ENCODE measurements at regions not wholly inside any gene's neighbourhood (a gene's known extent, or its start where the extent isn't known, plus 50 kb on each side); places are given as distances from the start of the nearest gene placed in this dataset.

DNA sequence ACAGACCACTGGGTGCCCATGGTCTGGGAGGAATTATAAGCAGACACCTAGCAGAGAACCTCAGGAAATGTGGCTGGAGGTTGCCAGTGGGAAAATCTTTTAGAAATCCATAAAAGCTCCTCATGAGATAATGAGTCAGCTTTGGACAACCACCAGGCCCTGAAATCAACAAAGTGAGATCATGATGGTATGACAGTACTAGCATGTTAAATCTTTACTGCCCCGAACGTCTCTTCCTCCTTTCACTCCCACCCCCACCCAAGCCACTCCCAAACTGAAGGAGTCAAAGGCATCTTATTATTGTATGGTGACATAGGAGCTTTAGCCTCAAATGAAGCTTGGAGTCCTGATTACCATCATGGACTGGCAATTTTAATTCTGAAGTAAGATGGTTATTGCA lies 240.0 kb downstream of the DIO2 start:
- no peak overlapping the region for H3K27ac Mint-ChIP-seq
- no peaks in the 10 kb centered on the region for H3K9me3 Mint-ChIP-seq
- H3K9ac ChIP-seq, result no peak overlapping the region
- H3F3A ChIP-seq (ENCODE audit: low read depth), result no peaks in the 10 kb centered on the region
- H3K4me1 ChIP-seq, result no peaks in the 10 kb centered on the region
- H2AFZ ChIP-seq (replicated peaks), result no peak overlapping the region
- no peaks in the 10 kb centered on the region for H3K27me3 ChIP-seq
- H3K27ac ChIP-seq, result no peak overlapping the region
- DNase-seq (ENCODE audit: low spot score), result no peak
- no peaks in the 10 kb centered on the region for H3K36me3 ChIP-seq
- H3K4me3 Mint-ChIP-seq, result no peak overlapping the region
- H3K4me1 Mint-ChIP-seq, result peaks cover 13% of the 10 kb centered on the region
- H3K4me2 ChIP-seq, result no peak overlapping the region
- H3K9me3 ChIP-seq (ENCODE audit: low read depth), result no peaks in the 10 kb centered on the region
- H3K36me3 Mint-ChIP-seq, result no peaks in the 10 kb centered on the region
- no peaks in the 10 kb centered on the region for H3K79me2 ChIP-seq (ENCODE audit: low read depth)
- H4K20me1 ChIP-seq (ENCODE audit: low read depth), result no peaks in the 10 kb centered on the region
- H3K27me3 Mint-ChIP-seq (ENCODE audit: insufficient read depth, low read depth), result no peaks in the 10 kb centered on the region
- H3K4me3 ChIP-seq, result no peak overlapping the region
- TF ChIP-seq, protein P1, sequence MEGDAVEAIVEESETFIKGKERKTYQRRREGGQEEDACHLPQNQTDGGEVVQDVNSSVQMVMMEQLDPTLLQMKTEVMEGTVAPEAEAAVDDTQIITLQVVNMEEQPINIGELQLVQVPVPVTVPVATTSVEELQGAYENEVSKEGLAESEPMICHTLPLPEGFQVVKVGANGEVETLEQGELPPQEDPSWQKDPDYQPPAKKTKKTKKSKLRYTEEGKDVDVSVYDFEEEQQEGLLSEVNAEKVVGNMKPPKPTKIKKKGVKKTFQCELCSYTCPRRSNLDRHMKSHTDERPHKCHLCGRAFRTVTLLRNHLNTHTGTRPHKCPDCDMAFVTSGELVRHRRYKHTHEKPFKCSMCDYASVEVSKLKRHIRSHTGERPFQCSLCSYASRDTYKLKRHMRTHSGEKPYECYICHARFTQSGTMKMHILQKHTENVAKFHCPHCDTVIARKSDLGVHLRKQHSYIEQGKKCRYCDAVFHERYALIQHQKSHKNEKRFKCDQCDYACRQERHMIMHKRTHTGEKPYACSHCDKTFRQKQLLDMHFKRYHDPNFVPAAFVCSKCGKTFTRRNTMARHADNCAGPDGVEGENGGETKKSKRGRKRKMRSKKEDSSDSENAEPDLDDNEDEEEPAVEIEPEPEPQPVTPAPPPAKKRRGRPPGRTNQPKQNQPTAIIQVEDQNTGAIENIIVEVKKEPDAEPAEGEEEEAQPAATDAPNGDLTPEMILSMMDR (IDR thresholded peaks at IDR 0.05), result no peak
- TF ChIP-seq EZH2phosphoT487 (IDR thresholded peaks at IDR 0.05), result no peak
- TF ChIP-seq EZH2 (IDR thresholded peaks at IDR 0.05), result no peak

DNA sequence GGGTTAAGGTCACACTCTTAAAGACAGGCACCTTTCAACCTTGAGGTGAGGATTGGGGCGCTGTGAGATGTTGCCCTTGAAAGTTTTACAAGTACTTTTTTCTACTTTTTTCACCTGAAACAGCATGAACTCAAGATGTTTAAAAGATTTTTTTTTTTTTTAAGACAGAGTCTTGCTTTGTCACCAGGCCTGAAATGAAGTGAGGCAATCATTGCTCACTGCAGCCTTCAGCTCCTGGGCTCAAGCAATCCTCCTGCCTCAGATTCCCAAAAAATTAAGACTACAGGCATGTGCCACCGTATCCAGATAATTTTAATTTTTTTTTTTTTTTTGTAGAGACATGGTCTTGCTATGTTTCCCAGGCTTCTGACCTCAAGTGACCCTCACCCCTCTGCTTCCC lies 243.9 kb downstream of the DIO2 start:
- Histone ChIP-seq H3K9me3 (ENCODE audit: low read depth) (no peaks in the 10 kb centered on the region), H3K27me3 (no peaks in the 10 kb centered on the region), H4K20me1 (ENCODE audit: low read depth) (no peaks in the 10 kb centered on the region), H3F3A (ENCODE audit: low read depth) (no peaks in the 10 kb centered on the region), H3K4me3 (no peak overlapping the region), H3K27ac (no peak overlapping the region), H3K9ac (no peak overlapping the region), H3K36me3 (no peaks in the 10 kb centered on the region), H3K4me1 (no peaks in the 10 kb centered on the region), H3K4me2 (no peak overlapping the region), H3K79me2 (ENCODE audit: low read depth) (no peaks in the 10 kb centered on the region), H2AFZ (replicated peaks) (no peak overlapping the region)
- H3K27me3 Mint-ChIP-seq (ENCODE audit: insufficient read depth, low read depth), result no peaks in the 10 kb centered on the region
- peaks cover 13% of the 10 kb centered on the region for H3K4me1 Mint-ChIP-seq
- no peak for DNase-seq (ENCODE audit: low spot score)
- no peak overlapping the region for H3K27ac Mint-ChIP-seq
- TF ChIP-seq EZH2 (IDR thresholded peaks at IDR 0.05), result no peak
- TF ChIP-seq, protein P1 (IDR thresholded peaks at IDR 0.05), result no peak
- TF ChIP-seq EZH2phosphoT487 (IDR thresholded peaks at IDR 0.05), result no peak
- H3K9me3 Mint-ChIP-seq, result no peaks in the 10 kb centered on the region
- no peaks in the 10 kb centered on the region for H3K36me3 Mint-ChIP-seq
- no peak overlapping the region for H3K4me3 Mint-ChIP-seq

DNA sequence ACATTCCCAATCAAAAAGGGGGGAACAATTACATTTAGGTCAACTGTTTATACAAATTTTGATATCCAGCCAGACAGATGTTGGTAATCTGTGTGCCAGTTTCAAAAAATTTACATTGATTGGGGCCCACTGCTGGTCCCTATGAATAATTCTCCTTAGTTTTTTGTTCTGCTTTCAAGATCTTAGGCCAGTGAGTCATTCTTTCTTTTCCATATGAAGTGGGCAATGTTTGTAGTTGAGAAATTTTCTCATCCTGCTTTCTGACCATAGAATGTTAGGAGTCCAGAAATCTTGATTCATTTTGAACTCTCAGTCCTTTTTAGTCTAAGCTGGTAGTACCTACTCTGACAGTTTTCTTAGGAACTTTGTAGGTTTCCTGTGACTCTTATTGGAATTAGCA lies 244.3 kb downstream of the DIO2 start:
- H3K9me3 ChIP-seq (ENCODE audit: low read depth), result no peaks in the 10 kb centered on the region
- no peak for DNase-seq (ENCODE audit: low spot score)
- no peak overlapping the region for H2AFZ ChIP-seq (replicated peaks)
- no peaks in the 10 kb centered on the region for H3K79me2 ChIP-seq (ENCODE audit: low read depth)
- TF ChIP-seq, protein P1 (IDR thresholded peaks at IDR 0.05), result no peak
- TF ChIP-seq EZH2phosphoT487 (IDR thresholded peaks at IDR 0.05) (no peak), EZH2 (IDR thresholded peaks at IDR 0.05) (no peak)
- no peak overlapping the region for H3K27ac Mint-ChIP-seq
- H3K27ac ChIP-seq, result no peak overlapping the region
- no peaks in the 10 kb centered on the region for H3K36me3 ChIP-seq
- no peaks in the 10 kb centered on the region for H4K20me1 ChIP-seq (ENCODE audit: low read depth)
- H3K4me2 ChIP-seq, result no peak overlapping the region
- no peak overlapping the region for H3K9ac ChIP-seq
- H3K9me3 Mint-ChIP-seq, result no peaks in the 10 kb centered on the region
- no peaks in the 10 kb centered on the region for H3K36me3 Mint-ChIP-seq
- H3K4me3 ChIP-seq, result no peak overlapping the region
- H3K4me1 Mint-ChIP-seq, result peaks cover 13% of the 10 kb centered on the region
- no peaks in the 10 kb centered on the region for H3F3A ChIP-seq (ENCODE audit: low read depth)
- H3K27me3 Mint-ChIP-seq (ENCODE audit: insufficient read depth, low read depth), result no peaks in the 10 kb centered on the region
- H3K4me1 ChIP-seq, result no peaks in the 10 kb centered on the region
- H3K27me3 ChIP-seq, result no peaks in the 10 kb centered on the region
- H3K4me3 Mint-ChIP-seq, result no peak overlapping the region

DNA sequence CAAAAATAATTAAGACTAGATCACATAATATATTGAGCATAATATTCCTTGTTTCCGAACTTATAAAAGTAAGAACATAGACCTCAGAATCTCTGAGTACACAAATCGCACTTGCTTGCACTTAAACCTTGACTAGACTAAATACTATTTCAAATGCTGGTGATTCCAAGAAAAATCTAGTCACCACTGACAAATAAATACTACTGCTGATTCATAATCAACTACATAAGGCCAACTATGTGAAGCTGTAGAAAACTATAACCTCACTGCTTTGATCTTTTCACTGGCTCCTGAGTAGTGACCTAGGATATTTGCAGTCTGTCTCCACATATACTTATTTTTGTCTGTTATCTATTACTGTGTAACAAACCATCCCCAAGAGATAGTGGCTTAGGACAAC lies 245.4 kb downstream of the DIO2 start:
- Histone ChIP-seq H3K4me2 (no peak overlapping the region), H3K79me2 (ENCODE audit: low read depth) (no peaks in the 10 kb centered on the region), H3K27me3 (no peaks in the 10 kb centered on the region), H3K4me3 (no peak overlapping the region), H2AFZ (replicated peaks) (no peak overlapping the region), H3K27ac (no peak overlapping the region), H3K9ac (no peak overlapping the region), H3K4me1 (no peaks in the 10 kb centered on the region), H3F3A (ENCODE audit: low read depth) (no peaks in the 10 kb centered on the region), H3K36me3 (no peaks in the 10 kb centered on the region), H3K9me3 (ENCODE audit: low read depth) (no peaks in the 10 kb centered on the region), H4K20me1 (ENCODE audit: low read depth) (no peaks in the 10 kb centered on the region)
- Mint-ChIP-seq H3K27me3 (ENCODE audit: insufficient read depth, low read depth) (no peaks in the 10 kb centered on the region), H3K4me1 (peaks cover 13% of the 10 kb centered on the region), H3K36me3 (no peaks in the 10 kb centered on the region), H3K4me3 (no peak overlapping the region), H3K27ac (no peak overlapping the region), H3K9me3 (no peaks in the 10 kb centered on the region)
- no peak for DNase-seq (ENCODE audit: low spot score)
- TF ChIP-seq EZH2phosphoT487 (IDR thresholded peaks at IDR 0.05) (no peak), EZH2 (IDR thresholded peaks at IDR 0.05) (no peak)
- TF ChIP-seq, protein P1 (IDR thresholded peaks at IDR 0.05), result no peak
